NCI-H1694 (cell line): ENCODE measurements at regions not wholly inside any gene's neighbourhood (a gene's known extent, or its start where the extent isn't known, plus 50 kb on each side); places are given as distances from the start of the nearest gene placed in this dataset.
"Not testable (repeated sequence)": the region's sequence is repeated elsewhere in the genome, so short reads cannot be mapped to it uniquely, and the experiment has no call there.

ENCODE experiments used
- DNase-seq: peaks from one replicate; lab custom pipeline; 2025; lab: John Stamatoyannopoulos, UW

GRCh38 chr3:153551536-153552285, 389.7 kb downstream of the RAP2B start:
- DNase-seq: no peak

- DNase-seq: no peak
These were observed 391.0 kb downstream of the RAP2B start for GRCh38 chr3:153552887-153553604.

DNA sequence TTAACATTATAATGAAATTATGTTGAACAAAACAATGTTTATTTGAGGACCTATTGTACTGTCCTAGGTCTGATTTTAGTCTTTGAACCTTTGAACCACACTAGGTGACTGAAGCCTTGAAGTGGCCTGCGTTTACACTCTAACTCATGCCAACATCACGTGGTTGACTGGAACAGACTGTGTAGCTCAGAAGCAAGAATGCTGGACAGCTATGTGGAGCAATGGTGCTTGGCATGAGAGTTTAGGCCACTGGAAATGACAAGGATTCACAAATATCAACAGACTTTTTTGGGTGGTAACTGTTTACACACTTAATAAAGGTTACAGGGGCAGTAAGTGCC, 391.5 kb downstream of the RAP2B start:
- DNase-seq: no peak

DNA sequence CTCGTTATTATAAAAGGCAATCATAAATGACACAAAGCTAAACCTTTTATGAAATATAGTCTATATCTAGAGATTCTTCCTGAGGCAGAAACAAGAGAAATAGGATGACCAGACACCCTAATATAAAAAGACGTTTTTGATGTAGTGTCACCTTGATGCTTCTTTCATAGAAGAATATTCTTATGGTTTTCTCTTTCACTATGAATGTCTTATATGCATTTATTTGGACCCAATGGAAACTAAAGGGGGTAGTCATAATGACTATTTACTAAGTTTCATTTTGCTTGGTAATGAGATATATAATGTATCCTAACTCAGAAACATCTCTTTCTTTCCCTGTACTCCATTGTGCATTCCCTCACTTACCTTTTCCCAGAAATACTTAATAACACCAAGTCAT, 393.9 kb downstream of the RAP2B start:
- DNase-seq: no peak

- not testable (repeated sequence) for DNase-seq
These were observed 397.3 kb downstream of the RAP2B start for GRCh38 chr3:153559366-153559765.

- DNase-seq: no peak
These were observed 405.0 kb downstream of the RAP2B start for GRCh38 chr3:153567011-153567410.

DNA sequence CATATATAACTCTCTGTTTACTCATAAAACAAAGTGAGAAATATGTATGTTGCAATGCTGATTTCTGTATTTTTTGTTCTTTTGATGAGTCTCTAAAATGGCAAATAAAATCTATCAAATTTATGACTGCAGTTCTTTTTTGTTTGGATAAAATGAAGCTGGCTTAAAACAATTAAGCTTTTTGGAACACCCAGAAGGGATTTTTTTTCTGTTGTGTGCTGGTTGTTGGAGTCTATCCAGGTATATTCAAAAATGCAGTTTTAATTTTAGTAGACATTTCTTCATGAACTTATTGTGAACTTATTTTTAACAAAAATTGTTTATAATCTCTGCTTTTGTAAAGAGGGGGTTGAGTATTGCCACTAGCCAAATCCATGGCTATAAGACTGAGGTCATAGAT, 405.5 kb downstream of the RAP2B start:
- no peak for DNase-seq

GRCh38 chr3:153570481-153570880, 408.5 kb downstream of the RAP2B start:
- DNase-seq: not testable (repeated sequence)

- no peak for DNase-seq
These were observed 410.1 kb downstream of the RAP2B start for GRCh38 chr3:153572165-153572564.

GRCh38 chr3:153572654-153573053, 410.6 kb downstream of the RAP2B start:
- no peak for DNase-seq

- DNase-seq: no peak
These were observed 411.5 kb downstream of the RAP2B start for GRCh38 chr3:153573481-153573880.

DNA sequence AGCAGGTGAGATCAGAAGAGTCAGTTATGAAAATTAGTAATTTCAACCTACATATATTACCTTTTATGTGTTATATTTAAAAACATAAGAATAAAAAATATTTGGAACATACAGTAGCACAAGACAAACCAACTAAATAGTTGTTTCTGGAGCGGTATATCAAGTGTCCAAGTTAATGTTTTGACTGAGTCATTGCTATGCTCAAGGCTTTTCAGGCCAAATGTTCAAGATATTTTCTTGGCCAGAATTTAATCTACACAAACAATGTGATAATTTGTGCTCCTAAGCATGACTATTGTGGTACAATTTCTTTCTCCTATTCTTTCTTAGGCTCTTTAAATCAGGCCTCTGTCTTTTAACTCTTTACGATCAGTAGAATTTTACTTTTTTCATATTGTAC, 412.4 kb downstream of the RAP2B start:
- DNase-seq: no peak

DNA sequence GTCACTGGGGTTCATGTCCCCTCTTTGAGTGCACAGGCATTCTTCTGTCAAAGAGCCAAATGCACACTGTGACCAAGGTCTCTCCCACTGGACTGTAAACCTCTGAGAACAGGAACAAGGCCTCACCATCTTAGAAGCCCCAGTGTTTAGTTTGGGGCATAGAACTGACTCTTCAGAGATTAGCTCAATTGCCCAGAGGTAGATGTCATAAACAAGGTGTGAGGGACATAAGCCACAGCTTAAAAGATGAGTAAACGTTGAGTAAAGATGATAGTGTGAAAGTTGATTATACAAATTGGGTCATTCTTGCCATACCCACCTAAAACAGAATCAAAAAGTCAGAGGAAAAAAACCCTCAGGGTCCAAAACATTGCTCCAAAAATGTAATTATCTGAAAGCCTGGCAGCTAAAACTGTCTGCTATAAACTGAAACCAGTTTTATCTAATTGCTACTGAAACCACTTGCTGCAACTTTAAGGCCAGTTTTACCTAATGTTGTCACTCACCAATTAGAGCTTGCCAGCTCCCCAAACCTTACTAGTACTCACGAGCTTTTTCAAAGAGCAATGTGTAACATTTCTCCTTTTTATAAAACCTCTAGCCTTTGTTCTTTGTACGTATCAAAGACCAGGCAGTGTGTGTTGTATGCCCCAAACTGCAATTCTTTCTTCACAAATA, 415.2 kb downstream of the RAP2B start:
- DNase-seq: no peak

DNA sequence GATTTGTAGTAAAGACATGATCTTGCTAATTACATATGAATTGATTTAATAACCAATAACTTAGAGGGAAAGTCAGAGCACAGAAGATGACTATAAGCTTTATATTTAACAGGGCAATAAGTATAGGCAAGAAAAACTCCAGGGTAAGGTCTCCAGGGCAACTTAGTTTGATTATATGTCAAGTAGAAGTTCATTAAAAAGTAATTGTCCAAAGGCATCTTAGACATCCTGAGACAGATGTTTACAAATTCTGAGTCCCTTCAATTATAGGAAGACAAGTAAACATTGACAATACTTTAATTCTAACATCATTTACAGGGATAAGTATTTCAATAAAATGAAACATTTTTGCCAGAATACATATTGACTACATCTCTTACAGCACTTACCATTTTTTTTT, 416.0 kb downstream of the RAP2B start:
- DNase-seq: no peak

GRCh38 chr3:153590051-153590450, 428.0 kb downstream of the RAP2B start:
- no peak for DNase-seq

DNA sequence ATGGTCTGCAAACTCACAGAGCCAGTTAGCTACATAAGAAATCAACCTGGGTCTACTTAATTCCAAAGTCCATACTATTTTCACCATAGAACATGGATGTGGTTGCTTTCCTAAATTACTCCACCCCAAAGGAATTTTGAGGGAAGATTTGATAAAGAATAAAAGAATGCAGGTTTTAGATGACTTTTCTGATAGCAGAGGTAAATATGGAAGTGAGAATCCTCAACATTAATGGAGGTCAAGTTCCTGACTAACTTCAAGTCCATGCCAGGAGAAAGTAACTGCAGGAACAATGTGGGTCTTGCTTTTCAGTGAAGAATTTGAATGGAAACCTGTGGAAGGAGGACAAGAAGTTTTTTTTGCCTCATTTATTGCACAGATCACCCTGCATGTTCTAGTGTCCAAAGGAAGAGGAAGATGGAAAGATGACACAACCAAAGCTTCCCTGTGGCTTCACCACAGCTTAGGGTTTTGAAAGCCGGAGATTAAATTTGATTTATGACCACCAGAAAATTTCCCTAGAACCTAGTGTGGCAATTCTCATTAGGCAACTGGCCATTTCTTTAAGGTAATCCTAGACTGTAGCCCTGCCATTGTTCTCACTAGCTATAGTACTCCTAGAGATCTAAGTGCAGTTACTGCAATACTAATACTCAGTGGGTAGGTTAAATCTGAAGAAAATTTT, 429.7 kb downstream of the RAP2B start:
- DNase-seq: no peak

GRCh38 chr3:153595186-153595815, 433.3 kb downstream of the RAP2B start:
- DNase-seq: no peak

DNA sequence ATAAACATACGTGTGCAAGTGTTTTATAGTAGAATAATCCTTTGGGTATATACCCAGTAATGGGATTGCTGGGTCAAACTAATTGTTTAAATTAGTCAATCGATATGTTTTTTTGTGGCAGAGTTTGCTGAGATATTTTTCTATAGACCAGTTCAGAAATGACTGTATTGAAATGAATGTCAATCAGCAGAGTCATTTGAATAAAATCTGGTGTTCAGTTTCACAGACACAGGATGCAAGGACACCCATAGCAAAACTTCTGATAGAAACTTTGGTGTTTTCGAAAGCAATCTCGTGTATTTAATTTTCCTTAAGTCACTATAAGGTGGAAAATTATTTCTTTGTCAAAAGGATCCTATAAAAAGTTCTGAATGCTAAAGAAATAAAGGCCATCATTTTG, 434.4 kb downstream of the RAP2B start:
- no peak for DNase-seq

DNA sequence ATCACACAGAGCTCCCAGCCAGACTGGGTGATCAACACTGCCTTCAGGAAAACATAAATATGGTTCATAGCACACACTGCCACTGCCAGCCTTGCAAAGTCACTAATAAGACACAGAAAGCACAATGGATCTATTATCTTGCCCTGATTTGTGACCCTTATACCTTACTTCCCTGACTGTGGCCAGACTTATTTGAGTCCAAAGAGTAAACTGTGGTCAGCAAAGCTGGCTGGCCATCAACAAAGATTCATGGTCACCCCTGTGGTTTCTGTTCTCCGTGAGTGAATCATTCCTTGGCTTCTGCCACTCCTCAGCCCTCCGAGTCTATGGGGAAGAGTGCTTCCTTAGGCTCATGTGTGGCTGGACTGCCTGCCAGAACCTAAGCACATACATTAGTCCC, 437.7 kb downstream of the RAP2B start:
- DNase-seq: no peak

GRCh38 chr3:153600896-153601295, 438.9 kb downstream of the RAP2B start:
- no peak for DNase-seq

DNA sequence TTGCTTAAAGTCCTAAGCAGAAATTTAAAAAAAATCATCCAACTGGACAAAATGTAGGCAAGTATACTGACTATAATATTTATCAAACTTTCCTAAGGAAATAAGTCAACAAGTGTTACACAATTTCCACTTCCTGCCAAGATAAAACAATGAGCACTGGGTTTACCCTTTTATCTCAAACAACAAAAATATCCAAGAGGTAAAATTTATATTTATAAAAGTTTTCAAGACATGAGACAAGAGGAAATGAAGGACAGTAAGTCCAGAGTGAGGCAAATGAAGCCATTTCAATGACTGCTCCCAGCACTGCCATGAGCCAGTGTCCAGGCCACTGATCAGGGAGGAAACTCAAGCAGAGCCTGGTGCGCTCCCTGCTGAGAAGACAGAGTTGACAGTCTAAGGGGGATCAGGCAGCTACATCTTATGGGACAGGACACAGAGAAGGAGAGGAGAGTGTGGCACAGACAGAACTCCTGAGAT, 439.4 kb downstream of the RAP2B start:
- no peak for DNase-seq

DNA sequence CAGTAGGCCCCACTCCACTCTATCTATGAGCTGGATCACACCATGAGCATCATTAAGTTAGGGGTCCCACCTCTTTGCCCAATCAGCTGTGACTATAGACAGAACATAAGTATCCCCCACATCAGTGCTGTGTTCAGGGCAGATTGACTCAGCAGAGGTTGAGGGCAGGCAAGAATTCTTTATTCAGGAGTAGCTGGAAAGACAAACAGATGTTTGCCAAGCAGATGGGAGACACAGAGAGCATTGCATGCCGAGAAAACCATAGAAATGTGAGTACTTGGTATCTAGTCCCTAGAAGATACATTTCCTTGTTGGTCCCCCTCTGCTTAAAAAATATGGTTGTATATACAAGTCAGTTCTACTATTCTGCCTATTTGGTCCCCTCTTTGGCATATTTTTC, 440.8 kb downstream of the RAP2B start:
- DNase-seq: no peak
